RWPE1 (cell line): ENCODE measurements at regions not wholly inside any gene's neighbourhood (a gene's known extent, or its start where the extent isn't known, plus 50 kb on each side); places are given as distances from the start of the nearest gene placed in this dataset.

Source experiments
- CTCF ChIA-PET: fragments of 350-600 bp; sonication (Branson Sonifier 250); formaldehyde crosslinking; extraction: SDS; loops from one replicate; lab custom pipeline; 2021; lab: Yijun Ruan, JAX
- POLR2A ChIA-PET: fragments of 400-600 bp; formaldehyde crosslinking; extraction: SDS; loops from one replicate; lab custom pipeline; 2020; ENCODE audit warnings: antibody characterized with exemption; ENCODE audit not compliant: low non-redundant PET; lab: Yijun Ruan, JAX
- DNase-seq: peaks from one replicate; pipeline ENCODE4 v3.0.0; 2012; ENCODE audit warnings: low spot score
- H3K27ac ChIP-seq: fragments of 450-650 bp; 2 replicates; pipeline ENCODE4 v1.5.1; 2017
- CTCF ChIP-seq: fragments of 450-650 bp; conservative IDR thresholded peaks from 2 replicates; pipeline ENCODE4 v1.5.1; 2017; ENCODE audit warnings: low read depth, mild to moderate bottlenecking

GRCh38 chr3:139732729-139733128 is 55.0 kb upstream of the NMNAT3 start:
- no peak for TF ChIP-seq CTCF
- ChIA-PET CTCF (no interaction called here), POLR2A (no interaction called here)
- no peak for DNase-seq
- H3K27ac ChIP-seq: no peak overlapping the region

- DNase-seq: no peak
- POLR2A ChIA-PET: no interaction called here
- no peak for TF ChIP-seq CTCF
- H3K27ac ChIP-seq: no peak overlapping the region
- CTCF ChIA-PET: no interaction called here
Observed at GRCh38 chr3:139729300-139729699, 51.5 kb upstream of the NMNAT3 start.

- ChIA-PET CTCF (no interaction called here), POLR2A (no interaction called here)
- no peak for DNase-seq
- TF ChIP-seq CTCF: no peak
- no peak overlapping the region for H3K27ac ChIP-seq
Observed at GRCh38 chr3:139728414-139728813, 50.6 kb upstream of the NMNAT3 start.
